CD14-positive monocyte (primary cell): ENCODE measurements at regions not wholly inside any gene's neighbourhood (a gene's known extent, or its start where the extent isn't known, plus 50 kb on each side); places are given as distances from the start of the nearest gene placed in this dataset.

Experiments
- DNase-seq, 3 donors: peaks; one replicate each; pipeline ENCODE4 v3.0.0-alpha.2; 2011 to 2022
- H2AFZ ChIP-seq: 2 replicates; pipeline ENCODE4 v1.6.0; 2012; ENCODE audit warnings: mild to moderate bottlenecking, low read depth, low read length, inconsistent platforms; ENCODE audit not compliant: insufficient read depth, poor library complexity, severe bottlenecking
- H3K27ac ChIP-seq, 2 donors: 1 replicate in 1 of 2; 2 replicates in 1 of 2; pipeline ENCODE4 v1.5.1; 2012 to 2013; ENCODE audit warnings: low read length in 2 of 2, control low read depth in 1 of 2, inconsistent platforms in 1 of 2, low read depth in 1 of 2, mild to moderate bottlenecking in 1 of 2
- H3K27me3 ChIP-seq, 2 donors: one replicate each; pipeline versions ENCODE4 v1.6.0 to v1.6.1; 2011 to 2013; ENCODE audit warnings: low read length in 2 of 2; ENCODE audit not compliant: control insufficient read depth in 2 of 2, insufficient read depth in 2 of 2
- H3K36me3 ChIP-seq, 2 donors: replicated peaks in 1 of 2; 1 replicate in 1 of 2; 2 replicates in 1 of 2; pipeline versions ENCODE4 v1.5.1 to v1.6.1; 2012 to 2013; ENCODE audit warnings: low read length in 2 of 2, control low read depth in 1 of 2, inconsistent platforms in 1 of 2, mild to moderate bottlenecking in 1 of 2; ENCODE audit not compliant: insufficient read depth in 2 of 2, control insufficient read depth in 1 of 2
- H3K4me1 ChIP-seq, 2 donors: 1 replicate in 1 of 2; 2 replicates in 1 of 2; pipeline versions ENCODE4 v1.5.1 to v1.6.1; 2012 to 2013; ENCODE audit warnings: low read length in 2 of 2, control low read depth in 1 of 2, inconsistent platforms in 1 of 2, mild to moderate bottlenecking in 1 of 2, moderate library complexity in 1 of 2; ENCODE audit not compliant: insufficient read depth in 2 of 2, control insufficient read depth in 1 of 2
- H3K4me2 ChIP-seq: replicated peaks from 2 replicates; pipeline ENCODE3; 2012; ENCODE audit warnings: low read length, moderate library complexity, mild to moderate bottlenecking; ENCODE audit not compliant: poor library complexity, severe bottlenecking; ENCODE audit errors: extremely low read depth
- H3K4me3 ChIP-seq, 3 experiments: fragments of 200-600 bp in 1 of 3; sonication (generic) in 1 of 3; replicated peaks in 1 of 3; 1 replicate in 2 of 3; 2 replicates in 1 of 3; pipeline ENCODE4 v1.5.1; 2011 to 2013; ENCODE audit warnings: low read length in 3 of 3, mild to moderate bottlenecking in 3 of 3, control low read depth in 2 of 3, low read depth in 2 of 3, inconsistent platforms in 1 of 3, moderate library complexity in 1 of 3
- H3K79me2 ChIP-seq: 2 replicates; pipeline ENCODE4 v1.6.0; 2012; ENCODE audit warnings: mild to moderate bottlenecking, control low read depth, inconsistent platforms, low read length, moderate library complexity; ENCODE audit not compliant: insufficient read depth
- H3K9ac ChIP-seq: 2 replicates; pipeline ENCODE4 v1.6.0; 2017; ENCODE audit warnings: low read length, mild to moderate bottlenecking; ENCODE audit not compliant: insufficient read depth, poor library complexity, severe bottlenecking
- H3K9me3 ChIP-seq, 2 donors: replicated peaks in 1 of 2; 1 replicate in 1 of 2; 2 replicates in 1 of 2; pipeline versions ENCODE4 v1.5.1 to v1.6.1; 2012 to 2013; ENCODE audit warnings: low read length in 2 of 2, control low read depth in 1 of 2; ENCODE audit not compliant: control insufficient read depth in 1 of 2, insufficient read depth in 1 of 2
- H4K20me1 ChIP-seq: 2 replicates; pipeline ENCODE4 v1.6.0; 2012; ENCODE audit warnings: mild to moderate bottlenecking, low read length, control low read depth, moderate library complexity; ENCODE audit not compliant: insufficient read depth
- H3K27ac Mint-ChIP-seq, 7 donors: one replicate each; pipeline ENCODE4 v1.8.0; 2020; ENCODE audit warnings: mild to moderate bottlenecking in 7 of 7, mixed read lengths in 7 of 7, moderate library complexity in 6 of 7, inconsistent platforms in 2 of 7
- H3K27me3 Mint-ChIP-seq, 3 donors: one replicate each; pipeline ENCODE4 v1.8.0; 2021 to 2022; ENCODE audit warnings: low read depth in 3 of 3, mild to moderate bottlenecking in 3 of 3, mixed read lengths in 3 of 3, moderate library complexity in 3 of 3, inconsistent platforms in 1 of 3
- H3K36me3 Mint-ChIP-seq, 2 donors: one replicate each; pipeline ENCODE4 v1.8.0; 2020; ENCODE audit warnings: mixed read lengths in 2 of 2, inconsistent platforms in 1 of 2, mild to moderate bottlenecking in 1 of 2
- H3K4me1 Mint-ChIP-seq: one replicate; pipeline ENCODE4 v1.8.0; 2020; ENCODE audit warnings: mild to moderate bottlenecking, mixed read lengths
- H3K4me3 Mint-ChIP-seq, 2 donors: one replicate each; pipeline ENCODE4 v1.8.0; 2020; ENCODE audit warnings: mild to moderate bottlenecking in 2 of 2, mixed read lengths in 2 of 2, moderate library complexity in 1 of 2
- H3K9me3 Mint-ChIP-seq, 7 donors: one replicate each; pipeline ENCODE4 v1.8.0; 2020 to 2022; ENCODE audit warnings: mixed read lengths in 7 of 7, mild to moderate bottlenecking in 6 of 7, moderate library complexity in 6 of 7, inconsistent platforms in 2 of 7
- CTCF ChIP-seq: fragments of 200-600 bp; IDR thresholded peaks from one replicate; pipeline ENCODE4 v1.8.0; 2022; ENCODE audit warnings: antibody characterized with exemption, mild to moderate bottlenecking
- WGBS: methylation state at CpG from one replicate; pipeline ENCODE4 v1.1.5; 2013; ENCODE audit warnings: missing lambda C conversion rate; ENCODE audit not compliant: insufficient coverage; 5-methylcytosine and 5-hydroxymethylcytosine counted together
- intact Hi-C, 2 donors: fragments of 100-400 bp; cut with micrococcal nuclease; formaldehyde crosslinking; loops; one replicate each; pipeline versions ENCODE4 v1.15.0 to v1.15.1; 2023

DNA sequence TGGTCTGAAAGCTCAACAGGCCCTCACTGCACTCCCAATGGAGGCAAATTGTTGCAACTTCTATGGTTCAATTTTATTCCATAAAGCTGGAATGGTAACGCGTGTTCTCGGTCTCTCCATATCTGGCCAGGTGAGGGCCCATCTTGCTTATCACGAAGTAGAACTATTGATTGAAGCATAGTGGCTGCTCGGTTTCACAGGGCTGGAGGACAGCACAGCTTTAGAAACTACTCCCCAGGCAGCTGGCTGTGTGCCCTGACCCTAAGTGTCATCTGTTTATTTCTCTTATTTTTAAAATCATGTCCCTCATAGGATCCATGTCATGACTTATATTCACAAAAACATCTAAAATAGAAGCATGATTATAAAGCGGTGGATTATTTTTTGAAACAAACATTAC lies 223.4 kb downstream of the NPR3 start:
- no peak for DNase-seq
- intact Hi-C loops, result no loop called here
- no peak overlapping the region for H3K4me2 ChIP-seq
- H3K36me3 ChIP-seq, result no peaks in the 10 kb centered on the region
- no peak overlapping the region for H3K4me3 ChIP-seq
- no peak overlapping the region for H3K27ac Mint-ChIP-seq
- H3K9me3 Mint-ChIP-seq, result peaks cover 0 to 3% (median 0%) of the 10 kb centered on the region in 7 donors
- no peaks in the 10 kb centered on the region for H3K9me3 ChIP-seq
- no peak overlapping the region for H3K4me3 Mint-ChIP-seq
- no peaks in the 10 kb centered on the region for H3K4me1 Mint-ChIP-seq
- H3K9ac ChIP-seq, result no peak overlapping the region
- no peak overlapping the region for H3K27ac ChIP-seq
- no peaks in the 10 kb centered on the region for H4K20me1 ChIP-seq
- no peaks in the 10 kb centered on the region for H3K79me2 ChIP-seq
- no peaks in the 10 kb centered on the region for H3K4me1 ChIP-seq
- no peaks in the 10 kb centered on the region for H3K36me3 Mint-ChIP-seq
- H3K27me3 Mint-ChIP-seq, result no peaks in the 10 kb centered on the region
- no peaks in the 10 kb centered on the region for H3K27me3 ChIP-seq
- TF ChIP-seq CTCF, result no peak
- 84% methylated on average over 5 of the region's 6 CpGs for WGBS
- H2AFZ ChIP-seq, result no peak overlapping the region

GRCh38 chr5:32935283-32935682 lies 224.2 kb downstream of the NPR3 start:
- Mint-ChIP-seq H3K4me1 (no peaks in the 10 kb centered on the region), H3K4me3 (no peak overlapping the region), H3K27me3 (no peaks in the 10 kb centered on the region), H3K36me3 (no peaks in the 10 kb centered on the region), H3K9me3 (peaks cover 0 to 2% (median 0%) of the 10 kb centered on the region in 7 donors), H3K27ac (no peak overlapping the region)
- Histone ChIP-seq H3K79me2 (no peaks in the 10 kb centered on the region), H3K27me3 (no peaks in the 10 kb centered on the region), H3K4me1 (no peaks in the 10 kb centered on the region), H3K4me3 (no peak overlapping the region), H3K36me3 (no peaks in the 10 kb centered on the region), H3K9me3 (no peaks in the 10 kb centered on the region), H3K9ac (no peak overlapping the region), H3K27ac (no peak overlapping the region), H2AFZ (no peak overlapping the region), H4K20me1 (no peaks in the 10 kb centered on the region), H3K4me2 (no peak overlapping the region)
- no peak for TF ChIP-seq CTCF
- intact Hi-C loops, result no loop called here
- DNase-seq, result no peak
- 77% methylated on average over 2 of the region's 2 CpGs for WGBS
